T-helper 1 cell treated with Interleukin-12 subunit alpha and Interleukin-12 subunit beta and Interleukin-4 antibody, amounts not matched to agents 30 ng/mL and 1 ng/mL, for 36 hours (primary cell): ENCODE measurements at regions not wholly inside any gene's neighbourhood (a gene's known extent, or its start where the extent isn't known, plus 50 kb on each side); places are given as distances from the start of the nearest gene placed in this dataset.

Experiments used
- intact Hi-C: fragments of 100-400 bp; cut with micrococcal nuclease; formaldehyde crosslinking; loops from one replicate; pipeline ENCODE4 v1.15.1; 2024

- intact Hi-C loops = no loop called here
Observed at GRCh38 chr6:91824331-91824730, 1237.5 kb upstream of the MAP3K7 start.

- intact Hi-C loops = no loop called here
Observed at GRCh38 chr6:91822581-91822980, 1235.7 kb upstream of the MAP3K7 start.

- intact Hi-C loops = no loop called here
Observed at GRCh38 chr6:91816335-91816734, 1229.5 kb upstream of the MAP3K7 start.

GRCh38 chr6:91813641-91814040, 1226.8 kb upstream of the MAP3K7 start:
- intact Hi-C loops = no loop called here

- intact Hi-C loops = no loop called here
Observed at GRCh38 chr6:91812596-91813274, 1225.9 kb upstream of the MAP3K7 start.

- intact Hi-C loops = no loop called here
Observed at GRCh38 chr6:91804981-91805380, 1218.1 kb upstream of the MAP3K7 start.

GRCh38 chr6:91802431-91802830, 1215.6 kb upstream of the MAP3K7 start:
- intact Hi-C loops = no loop called here

GRCh38 chr6:91796603-91797002, 1209.7 kb upstream of the MAP3K7 start:
- intact Hi-C loops = no loop called here

GRCh38 chr6:91788501-91788900, 1201.6 kb upstream of the MAP3K7 start:
- intact Hi-C loops = no loop called here

GRCh38 chr6:91786474-91787184, 1199.8 kb upstream of the MAP3K7 start:
- intact Hi-C loops = no loop called here

GRCh38 chr6:91782802-91783201, 1195.9 kb upstream of the MAP3K7 start:
- intact Hi-C loops = no loop called here

GRCh38 chr6:91781946-91782345, 1195.1 kb upstream of the MAP3K7 start:
- intact Hi-C loops = no loop called here

GRCh38 chr6:91780270-91780669, 1193.4 kb upstream of the MAP3K7 start:
- intact Hi-C loops = no loop called here

- intact Hi-C loops = no loop called here
Observed at GRCh38 chr6:91761621-91762020, 1174.7 kb upstream of the MAP3K7 start.

GRCh38 chr6:91754691-91755090, 1167.8 kb upstream of the MAP3K7 start:
- intact Hi-C loops = no loop called here

- intact Hi-C loops = no loop called here
Observed at GRCh38 chr6:91751526-91751925, 1164.7 kb upstream of the MAP3K7 start.

- intact Hi-C loops = no loop called here
Observed at GRCh38 chr6:91744566-91744965, 1157.7 kb upstream of the MAP3K7 start.

- intact Hi-C loops = no loop called here
Observed at GRCh38 chr6:91743756-91744155, 1156.9 kb upstream of the MAP3K7 start.

GRCh38 chr6:91731939-91732338, 1145.1 kb upstream of the MAP3K7 start:
- intact Hi-C loops = no loop called here

- intact Hi-C loops = no loop called here
Observed at GRCh38 chr6:91730710-91731109, 1143.8 kb upstream of the MAP3K7 start.

- intact Hi-C loops = no loop called here
Observed at GRCh38 chr6:91720324-91720723, 1133.5 kb upstream of the MAP3K7 start.

- intact Hi-C loops = no loop called here
Observed at GRCh38 chr6:91719414-91719813, 1132.5 kb upstream of the MAP3K7 start.

- intact Hi-C loops = no loop called here
Observed at GRCh38 chr6:91718198-91718597, 1131.3 kb upstream of the MAP3K7 start.
